Effector memory CD4-positive, alpha-beta T cell (primary cell): ENCODE measurements at regions not wholly inside any gene's neighbourhood (a gene's known extent, or its start where the extent isn't known, plus 50 kb on each side); places are given as distances from the start of the nearest gene placed in this dataset.
"Not testable (repeated sequence)": the region's sequence is repeated elsewhere in the genome, so short reads cannot be mapped to it uniquely, and the experiment has no call there.

ENCODE experiments used
- DNase-seq, 3 donors: peaks; one replicate each; pipeline ENCODE4 v3.0.0-alpha.2; 2020
- H3K27ac ChIP-seq: 2 replicates; pipeline ENCODE4 v1.7.0; 2013; ENCODE audit warnings: mild to moderate bottlenecking, low read length, moderate library complexity; ENCODE audit not compliant: insufficient read depth, poor library complexity, severe bottlenecking
- H3K27me3 ChIP-seq: replicated peaks from 2 replicates; pipeline ENCODE4 v1.7.0; 2013; ENCODE audit warnings: mild to moderate bottlenecking, low read length; ENCODE audit not compliant: insufficient read depth, control insufficient read depth, poor library complexity, severe bottlenecking
- H3K36me3 ChIP-seq: 2 replicates; pipeline ENCODE4 v1.7.0; 2013; ENCODE audit warnings: mild to moderate bottlenecking, low read length, moderate library complexity; ENCODE audit not compliant: control insufficient read depth, insufficient read depth
- H3K4me1 ChIP-seq: 2 replicates; pipeline ENCODE4 v1.7.0; 2013; ENCODE audit warnings: low read length, mild to moderate bottlenecking; ENCODE audit not compliant: control insufficient read depth, insufficient read depth, poor library complexity, severe bottlenecking
- H3K4me3 ChIP-seq: 2 replicates; pipeline ENCODE4 v1.7.0; 2013; ENCODE audit warnings: low read length, low read depth, mild to moderate bottlenecking; ENCODE audit not compliant: insufficient read depth, poor library complexity, severe bottlenecking
- H3K9me3 ChIP-seq: 2 replicates; pipeline ENCODE4 v1.7.0; 2013; ENCODE audit warnings: mild to moderate bottlenecking, low read length, moderate library complexity; ENCODE audit not compliant: control insufficient read depth

DNA sequence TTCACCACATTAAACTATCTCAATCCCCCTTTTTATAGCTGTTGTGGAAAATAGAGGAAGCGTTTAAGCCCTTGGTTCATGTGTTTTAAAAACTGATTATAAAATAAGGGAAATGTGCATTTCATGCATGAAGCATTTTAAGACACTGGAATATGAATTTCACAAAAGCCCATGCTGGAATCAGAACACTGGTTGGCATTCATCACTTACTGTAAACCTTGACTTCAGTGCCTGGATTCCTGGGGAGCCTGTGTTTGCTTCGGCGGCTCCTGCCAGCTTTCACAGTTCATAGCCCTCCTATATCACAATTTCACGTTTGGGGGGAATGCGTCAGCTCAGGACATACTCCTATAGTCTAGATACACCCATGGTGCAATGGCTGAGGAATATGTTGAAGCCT lies 336.9 kb downstream of the INSIG2 start:
- DNase-seq, result no peak
- H3K27ac ChIP-seq, result no peak overlapping the region
- no peaks in the 10 kb centered on the region for H3K36me3 ChIP-seq
- no peaks in the 10 kb centered on the region for H3K27me3 ChIP-seq
- H3K4me1 ChIP-seq, result no peaks in the 10 kb centered on the region
- no peaks in the 10 kb centered on the region for H3K9me3 ChIP-seq
- H3K4me3 ChIP-seq, result no peak overlapping the region

DNA sequence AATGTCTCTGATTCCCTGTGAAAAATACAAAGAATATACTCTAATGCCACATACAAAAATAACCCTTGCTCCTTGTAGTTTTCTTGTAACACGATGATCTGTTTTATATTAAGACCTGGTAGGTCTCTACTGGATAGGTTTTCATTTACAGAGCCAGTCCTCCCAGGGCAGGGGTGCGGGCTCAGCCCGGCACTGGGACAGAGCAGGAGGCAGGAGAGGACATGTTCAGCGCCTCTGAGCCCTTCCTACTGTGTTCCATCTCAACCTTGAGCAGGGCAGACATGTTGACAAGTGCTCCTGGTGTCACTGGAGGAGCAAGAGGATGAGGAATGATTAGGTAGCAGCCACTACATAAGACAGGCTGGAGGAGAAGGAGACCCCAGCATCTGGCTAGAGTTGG lies 335.5 kb downstream of the INSIG2 start:
- no peaks in the 10 kb centered on the region for H3K9me3 ChIP-seq
- no peaks in the 10 kb centered on the region for H3K27me3 ChIP-seq
- no peaks in the 10 kb centered on the region for H3K36me3 ChIP-seq
- no peak overlapping the region for H3K27ac ChIP-seq
- no peaks in the 10 kb centered on the region for H3K4me1 ChIP-seq
- H3K4me3 ChIP-seq, result no peak overlapping the region
- no peak for DNase-seq

DNA sequence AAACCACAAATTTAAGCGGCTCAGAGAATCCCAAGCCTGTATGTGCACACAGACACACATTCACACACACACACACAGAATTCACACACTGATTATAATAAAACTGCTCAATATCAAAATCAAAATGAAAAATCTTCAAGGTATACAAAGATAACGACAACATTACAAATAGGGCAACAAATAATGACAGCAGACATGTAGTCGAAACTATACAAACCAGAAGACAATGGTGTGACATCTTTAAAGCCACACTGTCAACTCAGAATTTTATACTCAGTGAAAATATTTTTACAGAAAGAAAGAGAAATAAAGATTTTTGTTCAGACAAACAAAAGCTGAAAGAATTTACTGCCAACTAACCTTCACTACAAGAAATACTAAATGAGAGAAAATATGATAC lies 333.4 kb downstream of the INSIG2 start:
- Histone ChIP-seq H3K4me1 (no peaks in the 10 kb centered on the region), H3K4me3 (no peak overlapping the region), H3K27ac (no peak overlapping the region), H3K9me3 (no peaks in the 10 kb centered on the region), H3K27me3 (no peaks in the 10 kb centered on the region), H3K36me3 (no peaks in the 10 kb centered on the region)
- no peak for DNase-seq

DNA sequence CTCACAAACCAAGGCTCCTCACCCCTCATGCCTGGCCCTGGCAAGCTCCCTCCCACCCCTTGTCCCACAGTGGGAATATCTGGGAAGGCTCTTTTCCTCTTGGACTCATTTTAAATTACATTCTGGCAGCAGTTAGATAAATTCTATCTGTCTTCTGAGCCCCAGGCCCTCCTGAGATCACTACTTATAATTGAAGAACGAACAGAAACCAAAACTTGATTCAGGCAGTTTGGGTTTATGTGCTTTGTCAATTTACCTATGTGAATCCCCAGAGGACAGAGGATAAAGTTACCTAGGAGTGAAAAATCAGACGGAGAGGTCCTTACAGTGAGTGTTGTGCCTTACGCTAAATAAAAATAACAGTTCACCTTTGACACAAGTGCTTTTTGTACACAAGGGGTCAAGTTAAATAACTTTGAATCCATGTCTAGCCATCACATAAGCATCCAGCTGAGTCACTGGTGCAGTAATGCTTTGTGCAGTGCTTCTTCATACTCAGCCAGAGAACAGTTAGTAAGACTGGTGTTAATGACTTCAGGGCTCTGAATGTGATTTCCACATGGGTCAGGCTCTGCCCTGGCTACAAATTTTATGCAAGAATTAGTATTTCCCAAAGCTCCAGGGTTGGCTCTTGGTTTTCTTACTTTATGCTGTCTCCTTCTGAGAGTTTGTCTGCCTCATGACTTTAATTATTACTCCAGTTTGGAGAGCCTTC lies 329.3 kb downstream of the INSIG2 start:
- H3K9me3 ChIP-seq, result no peaks in the 10 kb centered on the region
- DNase-seq, result no peak
- no peak overlapping the region for H3K27ac ChIP-seq
- no peak overlapping the region for H3K4me3 ChIP-seq
- no peaks in the 10 kb centered on the region for H3K36me3 ChIP-seq
- H3K4me1 ChIP-seq, result no peaks in the 10 kb centered on the region
- H3K27me3 ChIP-seq, result no peaks in the 10 kb centered on the region

DNA sequence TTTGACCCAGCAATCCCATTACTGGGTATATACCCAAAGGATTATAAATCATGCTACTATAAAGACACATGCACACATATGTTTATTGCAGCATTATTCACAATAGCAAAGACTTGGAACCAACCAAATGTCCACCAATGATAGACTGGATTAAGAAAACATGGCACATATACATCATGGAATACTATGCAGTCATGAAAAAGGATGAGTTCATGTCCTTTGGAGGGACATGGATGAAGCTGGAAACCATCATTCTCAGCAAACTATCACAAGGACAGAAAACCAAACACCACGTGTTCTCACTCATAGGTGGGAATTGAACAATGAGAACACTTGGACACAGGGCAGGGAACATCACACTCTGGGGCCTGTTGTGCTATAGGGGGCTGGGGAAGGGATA lies 326.9 kb downstream of the INSIG2 start:
- H3K27me3 ChIP-seq, H3K4me1 ChIP-seq, H3K9me3 ChIP-seq, H3K36me3 ChIP-seq, DNase-seq, H3K27ac ChIP-seq, H3K4me3 ChIP-seq: not testable (repeated sequence)

DNA sequence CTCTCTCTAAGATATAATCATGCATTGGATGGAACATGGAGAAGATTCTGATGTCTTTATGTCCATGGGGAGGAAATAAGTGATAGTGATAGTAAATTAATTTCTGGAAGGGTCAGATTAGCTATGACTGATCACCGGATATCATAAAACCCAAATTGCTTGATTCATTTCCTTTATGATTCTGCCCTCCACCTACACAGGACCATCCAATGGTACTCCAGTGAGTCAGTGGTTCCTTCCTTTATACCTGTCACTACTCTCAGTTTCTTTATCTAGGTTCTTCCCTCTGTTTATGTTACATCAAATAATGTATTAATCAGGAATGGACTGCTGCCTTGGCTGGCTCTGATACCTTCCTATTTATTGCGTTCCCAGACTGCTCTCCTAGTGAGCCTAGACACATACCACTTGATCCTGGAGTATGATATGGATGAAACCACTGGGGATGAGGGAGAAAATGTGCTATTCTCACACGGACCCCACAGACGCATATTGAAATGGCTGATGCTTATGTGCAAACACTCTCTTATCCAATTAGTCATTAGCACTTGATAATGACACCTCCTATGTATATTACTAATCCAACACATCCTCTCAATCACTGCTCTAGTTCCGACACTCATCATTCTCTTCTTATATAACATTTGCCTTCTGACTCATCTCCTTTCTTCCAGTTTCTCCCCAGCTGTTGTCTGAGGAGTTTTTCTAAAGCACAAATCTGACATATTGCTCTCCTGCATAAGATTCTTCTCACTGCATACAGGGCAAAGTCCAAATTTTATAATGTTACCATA lies 315.6 kb downstream of the INSIG2 start:
- Histone ChIP-seq H3K36me3 (no peaks in the 10 kb centered on the region), H3K4me3 (no peak overlapping the region), H3K4me1 (no peaks in the 10 kb centered on the region), H3K27me3 (no peaks in the 10 kb centered on the region), H3K9me3 (no peaks in the 10 kb centered on the region), H3K27ac (no peak overlapping the region)
- DNase-seq, result no peak

DNA sequence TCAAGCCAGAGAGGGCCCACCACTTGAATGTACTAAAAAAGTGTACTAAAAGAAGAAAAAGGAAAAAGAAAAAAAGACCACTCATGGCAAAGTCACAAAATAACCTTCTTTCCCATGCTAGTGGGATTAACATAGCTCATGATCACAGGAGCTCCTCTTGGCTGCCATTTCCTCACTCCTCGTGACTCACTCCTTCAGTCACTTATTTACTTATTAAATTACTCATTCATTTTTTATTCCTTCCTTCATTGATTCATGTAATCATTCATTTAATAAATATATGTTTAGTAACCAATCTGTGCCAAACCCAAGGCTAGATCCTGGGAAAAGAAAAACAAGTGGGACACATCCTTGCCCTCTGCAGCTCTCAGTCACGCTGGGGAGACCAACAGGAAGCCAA lies 300.5 kb downstream of the INSIG2 start:
- H3K4me1 ChIP-seq, result no peaks in the 10 kb centered on the region
- no peaks in the 10 kb centered on the region for H3K9me3 ChIP-seq
- no peak overlapping the region for H3K4me3 ChIP-seq
- DNase-seq, result no peak
- no peaks in the 10 kb centered on the region for H3K27me3 ChIP-seq
- H3K36me3 ChIP-seq, result no peaks in the 10 kb centered on the region
- no peak overlapping the region for H3K27ac ChIP-seq

DNA sequence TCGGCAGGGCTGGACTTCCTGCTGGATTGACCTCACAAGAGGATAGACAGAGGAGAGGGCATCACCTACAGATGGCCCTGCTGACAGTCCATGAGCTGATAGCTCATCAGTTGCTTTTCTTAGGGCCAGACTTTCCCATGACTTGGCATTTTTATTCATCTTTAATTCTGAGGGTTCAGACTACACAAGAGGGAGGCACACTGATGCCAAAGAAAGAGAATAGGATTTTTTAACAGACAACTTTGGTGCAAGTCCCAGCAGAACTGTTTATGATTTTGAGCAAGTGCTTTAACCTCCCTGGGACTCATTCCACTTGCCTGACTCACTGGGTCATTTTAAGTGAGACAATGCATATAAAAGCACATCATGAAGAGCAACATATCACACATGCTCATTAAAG lies 299.2 kb downstream of the INSIG2 start:
- Histone ChIP-seq H3K4me1 (no peaks in the 10 kb centered on the region), H3K4me3 (no peak overlapping the region), H3K27me3 (no peaks in the 10 kb centered on the region), H3K9me3 (no peaks in the 10 kb centered on the region), H3K36me3 (no peaks in the 10 kb centered on the region), H3K27ac (no peak overlapping the region)
- DNase-seq, result no peak

DNA sequence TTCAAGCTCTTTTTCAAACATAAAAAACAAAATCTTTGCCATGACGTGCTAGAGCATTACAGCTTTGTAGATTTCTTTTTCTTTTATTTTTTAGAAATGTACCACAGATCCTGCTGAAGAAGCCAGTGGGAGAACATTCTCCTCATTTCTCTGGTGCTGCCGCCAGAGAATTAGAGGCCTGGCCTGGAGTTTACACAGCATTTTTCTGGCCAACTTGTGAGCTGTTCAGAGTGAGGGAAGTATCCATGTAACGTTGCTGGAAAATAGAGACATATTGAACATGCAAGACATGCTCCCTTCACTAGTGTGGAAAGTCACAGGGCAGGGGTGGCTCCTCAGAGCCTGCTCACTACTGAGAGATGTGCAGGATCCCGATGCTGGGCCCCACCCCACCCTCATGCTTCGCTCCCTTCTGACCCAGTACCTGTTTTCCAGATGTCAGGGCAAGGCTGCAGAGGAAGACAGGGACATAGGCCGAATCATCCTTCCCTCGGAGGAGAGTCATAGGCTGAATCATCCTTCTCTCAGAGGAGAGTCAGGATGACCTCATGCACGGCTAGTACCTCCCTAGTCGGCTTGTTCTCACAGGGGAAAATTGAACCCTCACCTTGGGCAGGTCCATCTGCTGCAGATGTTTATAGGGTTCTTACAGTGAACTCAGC lies 298.5 kb downstream of the INSIG2 start:
- H3K4me3 ChIP-seq, result no peak overlapping the region
- H3K4me1 ChIP-seq, result no peaks in the 10 kb centered on the region
- DNase-seq, result no peak
- H3K36me3 ChIP-seq, result no peaks in the 10 kb centered on the region
- no peak overlapping the region for H3K27ac ChIP-seq
- no peaks in the 10 kb centered on the region for H3K9me3 ChIP-seq
- no peaks in the 10 kb centered on the region for H3K27me3 ChIP-seq
